IMR-90 (cell line): ENCODE measurements at regions not wholly inside any gene's neighbourhood (a gene's known extent, or its start where the extent isn't known, plus 50 kb on each side); places are given as distances from the start of the nearest gene placed in this dataset.
A peak's percentile ranks its signal among the peaks of the same experiment; 100 is the strongest.
"Not testable (repeated sequence)": the region's sequence is repeated elsewhere in the genome, so short reads cannot be mapped to it uniquely, and the experiment has no call there.

Experiments
- ATAC-seq: fragments of 200-7000 bp; cut with Tn5 transposase; 2 replicates; pipeline ENCODE4 v1.9.1; 2020; ENCODE audit warnings: low read depth, mild to moderate bottlenecking, moderate library complexity
- BruUV-seq: library from RNA; stranded (reverse); fragments of 400-500 nt; replicated peaks from 2 replicates; lab custom pipeline; 2021; lab: Mats Ljungman, UMichigan
- CTCF ChIA-PET: fragments of 300-600 bp; formaldehyde crosslinking; extraction: SDS; loops from one replicate; lab custom pipeline; 2021; ENCODE audit warnings: antibody characterized with exemption; lab: Yijun Ruan, JAX
- POLR2A ChIA-PET: fragments of 300-600 bp; sonication (Branson Sonifier 250); formaldehyde crosslinking; loops from one replicate; lab custom pipeline; 2022; ENCODE audit warnings: antibody characterized with exemption; ENCODE audit not compliant: unreplicated experiment; lab: Charles Lee
- DNase-seq: peaks from one replicate; pipeline ENCODE4 v3.0.0; 2013
- H2AFZ ChIP-seq: replicated peaks from 2 replicates; pipeline ENCODE3; 2013; ENCODE audit warnings: low read length, mild to moderate bottlenecking; ENCODE audit not compliant: poor library complexity
- H2AK5ac ChIP-seq: 2 replicates; pipeline ENCODE4 v1.6.1; 2013; ENCODE audit warnings: low read depth, low read length, inconsistent platforms
- H2AK9ac ChIP-seq: replicated peaks from 2 replicates; pipeline ENCODE3; 2013; ENCODE audit warnings: mild to moderate bottlenecking, low read depth, low read length, moderate library complexity; ENCODE audit not compliant: poor library complexity
- H2BK120ac ChIP-seq: 2 replicates; pipeline ENCODE4 v1.6.1; 2013; ENCODE audit warnings: low read depth, low read length, inconsistent platforms
- H2BK15ac ChIP-seq: 3 replicates; pipeline ENCODE4 v1.6.1; 2013; ENCODE audit warnings: low read depth, low read length, inconsistent platforms
- H2BK20ac ChIP-seq: 2 replicates; pipeline ENCODE4 v1.6.1; 2013; ENCODE audit warnings: low read depth, mild to moderate bottlenecking, inconsistent platforms, low read length, moderate library complexity
- H2BK5ac ChIP-seq: 2 replicates; pipeline ENCODE4 v1.6.1; 2013; ENCODE audit warnings: mild to moderate bottlenecking, low read depth, low read length, inconsistent platforms; ENCODE audit not compliant: poor library complexity, severe bottlenecking
- H3K14ac ChIP-seq: replicated peaks from 2 replicates; pipeline ENCODE4 v1.6.1; 2013; ENCODE audit warnings: low read depth, low read length, inconsistent platforms
- H3K18ac ChIP-seq: 2 replicates; pipeline ENCODE4 v1.6.1; 2013; ENCODE audit warnings: low read depth, low read length, control low read depth
- H3K23ac ChIP-seq: 2 replicates; pipeline ENCODE4 v1.6.1; 2013; ENCODE audit warnings: low read depth, low read length, inconsistent platforms
- H3K27ac ChIP-seq: 2 replicates; pipeline ENCODE4 v1.5.1; 2013; ENCODE audit warnings: mild to moderate bottlenecking, control low read depth, low read length; ENCODE audit not compliant: insufficient read depth
- H3K27me3 ChIP-seq: 2 replicates; pipeline ENCODE4 v1.6.1; 2013; ENCODE audit warnings: low read length; ENCODE audit not compliant: control insufficient read depth, insufficient read depth
- H3K36me3 ChIP-seq: 2 replicates; pipeline ENCODE4 v1.6.1; 2013; ENCODE audit warnings: low read length, mixed read lengths; ENCODE audit not compliant: control insufficient read depth, insufficient read depth
- H3K4ac ChIP-seq: 2 replicates; pipeline ENCODE4 v1.6.1; 2013; ENCODE audit warnings: low read depth, low read length, inconsistent platforms
- H3K4me1 ChIP-seq: 2 replicates; pipeline ENCODE4 v1.6.1; 2013; ENCODE audit warnings: low read length, mixed read lengths; ENCODE audit not compliant: control insufficient read depth, insufficient read depth
- H3K4me2 ChIP-seq: 2 replicates; pipeline ENCODE4 v1.6.1; 2013; ENCODE audit warnings: low read depth, mild to moderate bottlenecking, control low read depth, low read length, moderate library complexity
- H3K4me3 ChIP-seq: 2 replicates; pipeline ENCODE4 v1.5.1; 2013; ENCODE audit warnings: low read depth, mild to moderate bottlenecking, control low read depth, low read length, moderate library complexity; ENCODE audit not compliant: insufficient read depth
- H3K56ac ChIP-seq: 2 replicates; pipeline ENCODE4 v1.6.1; 2013; ENCODE audit warnings: low read length, inconsistent platforms; ENCODE audit not compliant: insufficient read depth; ENCODE audit errors: extremely low read depth
- H3K79me1 ChIP-seq, 2 experiments: 2 replicates each; pipeline ENCODE4 v1.6.1; 2013; ENCODE audit warnings: low read length in 2 of 2, inconsistent platforms in 1 of 2, low read depth in 1 of 2
- H3K9ac ChIP-seq: 2 replicates; pipeline ENCODE4 v1.6.1; 2013; ENCODE audit warnings: low read depth, low read length, control low read depth
- H3K9me1 ChIP-seq: 2 replicates; pipeline ENCODE4 v1.6.1; 2013; ENCODE audit warnings: low read length, inconsistent platforms; ENCODE audit not compliant: insufficient read depth
- H3K9me3 ChIP-seq: 2 replicates; pipeline ENCODE4 v1.6.1; 2013; ENCODE audit warnings: low read length; ENCODE audit not compliant: control insufficient read depth, insufficient read depth
- H4K20me1 ChIP-seq: 2 replicates; pipeline ENCODE4 v1.6.1; 2013; ENCODE audit warnings: low read length, inconsistent platforms; ENCODE audit not compliant: insufficient read depth
- H4K5ac ChIP-seq: 2 replicates; pipeline ENCODE4 v1.6.1; 2013; ENCODE audit warnings: mild to moderate bottlenecking, low read depth, low read length, control low read depth
- H4K8ac ChIP-seq, 2 experiments: 2 replicates each; pipeline ENCODE4 v1.6.1; 2013; ENCODE audit warnings: low read depth in 2 of 2, low read length in 2 of 2, control low read depth in 1 of 2, inconsistent platforms in 1 of 2
- H4K91ac ChIP-seq: 2 replicates; pipeline ENCODE4 v1.6.1; 2013; ENCODE audit warnings: low read depth, low read length, inconsistent platforms; ENCODE audit not compliant: insufficient read depth
- BHLHE40 ChIP-seq: fragments of 150-350 bp; IDR thresholded peaks from 2 replicates; pipeline ENCODE4 v1.6.1; 2016; ENCODE audit warnings: mild to moderate bottlenecking, low read depth, low read length
- MAFK ChIP-seq: IDR thresholded peaks from 2 replicates; pipeline ENCODE4 v1.6.1; 2012; ENCODE audit warnings: low read depth, low read length, improper control_type of control experiment
- MAZ ChIP-seq: IDR thresholded peaks from 2 replicates; pipeline ENCODE4 v1.6.1; 2012; ENCODE audit warnings: low read depth, mild to moderate bottlenecking, low read length, improper control_type of control experiment, moderate library complexity, borderline replicate concordance
- WGBS, 2 experiments: methylation state at CpG; one replicate each; pipeline versions ENCODE4 v1.1.5 to v1.1.7; 2013; ENCODE audit warnings: missing lambda C conversion rate in 2 of 2; ENCODE audit not compliant: insufficient read length in 1 of 2; ENCODE audit errors: extremely low coverage in 2 of 2; 5-methylcytosine and 5-hydroxymethylcytosine counted together
- dilution Hi-C: fragments of 300-500 bp; cut with HindIII; formaldehyde crosslinking; loops from one replicate; pipeline ENCODE4 v1.14.3; 2018; ENCODE audit warnings: low sequenced_read_pairs; ENCODE audit not compliant: unreplicated experiment
- in situ Hi-C: fragments of 300-500 bp; cut with MboI; formaldehyde crosslinking; loops from 3 replicates; pipeline ENCODE4 v1.14.3; 2019; ENCODE audit warnings: low sequenced_read_pairs, inconsistent platforms, mixed read lengths
- intact Hi-C: fragments of 100-400 bp; cut with micrococcal nuclease; formaldehyde crosslinking; loops from 2 replicates; pipeline ENCODE4 v1.10.0; 2022
- TF ChIP-seq, protein P1 (sequence below): fragments of 150-350 bp; IDR thresholded peaks from 2 replicates; pipeline ENCODE4 v1.6.1; 2016; ENCODE audit warnings: low read depth, mild to moderate bottlenecking, low read length, moderate library complexity, borderline replicate concordance

DNA sequence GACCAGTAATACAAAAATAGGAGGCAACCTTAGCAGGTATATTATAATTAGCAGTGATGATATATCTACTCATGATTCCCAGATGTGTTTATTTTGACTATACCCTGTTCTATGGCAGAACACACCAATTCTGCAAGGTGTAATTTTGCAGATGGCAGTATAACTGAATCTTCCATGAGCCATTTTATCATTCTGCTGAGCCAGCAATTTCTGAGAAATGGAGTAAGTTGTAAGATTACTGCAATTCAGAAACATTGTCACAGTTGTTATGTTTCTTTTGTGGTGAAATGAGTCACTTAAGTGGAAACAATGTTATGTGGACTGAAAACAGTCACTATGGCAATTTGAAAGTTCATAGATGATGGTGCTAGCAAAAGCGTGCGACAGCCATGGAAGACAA, 63.7 kb upstream of the RIMS1 start:
- CTCF ChIA-PET: no interaction called here
- dilution Hi-C loops: no loop called here

DNA sequence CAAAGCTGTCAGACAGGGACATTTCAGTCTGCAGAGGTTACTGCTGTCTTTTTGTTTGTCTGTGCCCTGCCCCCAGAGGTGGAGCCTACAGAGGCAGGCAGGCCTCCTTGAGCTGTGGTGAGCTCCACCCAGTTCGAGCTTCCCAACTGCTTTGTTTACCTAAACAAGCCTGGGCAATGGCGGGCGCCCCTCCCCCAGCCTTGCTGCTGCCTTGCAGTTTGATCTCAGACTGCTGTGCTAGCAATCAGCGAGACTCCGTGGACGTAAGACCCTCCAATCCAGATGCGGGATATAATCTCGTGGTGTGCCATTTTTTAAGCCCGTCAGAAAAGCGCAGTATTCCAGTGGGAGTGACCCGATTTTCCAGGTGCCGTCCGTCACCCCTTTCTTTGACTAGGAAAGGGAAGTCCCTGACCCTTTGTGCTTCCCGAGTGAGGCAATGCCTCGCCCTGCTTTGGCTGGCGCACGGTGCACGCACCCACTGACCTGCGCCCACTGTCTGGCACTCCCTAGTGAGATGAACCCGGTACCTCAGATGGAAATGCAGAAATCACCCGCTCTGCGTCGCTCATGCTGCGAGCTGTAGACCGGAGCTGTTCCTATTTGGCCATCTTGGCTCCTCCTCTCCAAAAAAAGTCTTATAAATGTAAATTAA, 54.1 kb upstream of the RIMS1 start:
- H3K4me2 ChIP-seq, H4K91ac ChIP-seq, H3K36me3 ChIP-seq, H4K20me1 ChIP-seq, H3K79me1 ChIP-seq, in situ Hi-C loops, H2BK120ac ChIP-seq, dilution Hi-C loops, H2AK5ac ChIP-seq, H2AFZ ChIP-seq, H4K8ac ChIP-seq, H3K18ac ChIP-seq, H3K56ac ChIP-seq, H3K14ac ChIP-seq, H3K9me1 ChIP-seq, H2AK9ac ChIP-seq, H3K27me3 ChIP-seq, BruUV-seq, H4K5ac ChIP-seq, ATAC-seq, H3K9ac ChIP-seq, H3K23ac ChIP-seq, H3K4ac ChIP-seq, H2BK20ac ChIP-seq, H2BK5ac ChIP-seq, DNase-seq, CTCF ChIA-PET, H3K9me3 ChIP-seq, H3K4me1 ChIP-seq, H2BK15ac ChIP-seq, H3K27ac ChIP-seq, intact Hi-C loops, H3K4me3 ChIP-seq, POLR2A ChIA-PET: not testable (repeated sequence)
- 88% methylated on average over 4 of the region's 25 CpGs; no CpG with 5 or more reads in 1 of the 2 experiments for WGBS, 2 experiments

More for the DNA sequence above, 63.7 kb upstream of the RIMS1 start:
- intact Hi-C loops (no loop called here), in situ Hi-C loops (no loop called here)
- no peaks in the 10 kb centered on the region for H3K9me1 ChIP-seq
- BruUV-seq: no TSS peak
- POLR2A ChIA-PET: no interaction called here
- no peak overlapping the region for H3K27ac ChIP-seq
- H3K79me1 ChIP-seq: no peaks in the 10 kb centered on the region
- no peak overlapping the region for H2BK5ac ChIP-seq
- H2AK5ac ChIP-seq: no peak overlapping the region
- WGBS, 2 experiments: no CpG with 5 or more reads among the region's 2 CpGs
- H2BK120ac ChIP-seq: no peak overlapping the region
- no peak overlapping the region for H3K4me2 ChIP-seq
- no peak overlapping the region for H3K18ac ChIP-seq
- ATAC-seq: no peak
- no peak overlapping the region for H4K91ac ChIP-seq
- no peak overlapping the region for H2BK15ac ChIP-seq
- H3K56ac ChIP-seq: no peak overlapping the region
- no peak overlapping the region for H4K8ac ChIP-seq
- H2AK9ac ChIP-seq: no peak overlapping the region
- H3K27me3 ChIP-seq: no peaks in the 10 kb centered on the region
- H4K5ac ChIP-seq: no peak overlapping the region
- no peak for DNase-seq
- no peaks in the 10 kb centered on the region for H3K4me1 ChIP-seq
- H3K9ac ChIP-seq: no peak overlapping the region
- no peak overlapping the region for H3K4ac ChIP-seq
- no peaks in the 10 kb centered on the region for H3K36me3 ChIP-seq
- H2AFZ ChIP-seq: no peak overlapping the region
- no peak overlapping the region for H3K23ac ChIP-seq
- H4K20me1 ChIP-seq: no peaks in the 10 kb centered on the region
- H2BK20ac ChIP-seq: no peak overlapping the region
- TF ChIP-seq MAFK: peak; percentile 99
- no peak for TF ChIP-seq MAZ
- TF ChIP-seq, protein P1, sequence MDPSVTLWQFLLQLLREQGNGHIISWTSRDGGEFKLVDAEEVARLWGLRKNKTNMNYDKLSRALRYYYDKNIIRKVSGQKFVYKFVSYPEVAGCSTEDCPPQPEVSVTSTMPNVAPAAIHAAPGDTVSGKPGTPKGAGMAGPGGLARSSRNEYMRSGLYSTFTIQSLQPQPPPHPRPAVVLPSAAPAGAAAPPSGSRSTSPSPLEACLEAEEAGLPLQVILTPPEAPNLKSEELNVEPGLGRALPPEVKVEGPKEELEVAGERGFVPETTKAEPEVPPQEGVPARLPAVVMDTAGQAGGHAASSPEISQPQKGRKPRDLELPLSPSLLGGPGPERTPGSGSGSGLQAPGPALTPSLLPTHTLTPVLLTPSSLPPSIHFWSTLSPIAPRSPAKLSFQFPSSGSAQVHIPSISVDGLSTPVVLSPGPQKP: no peak
- no peak for TF ChIP-seq BHLHE40
- H3K14ac ChIP-seq: no peak overlapping the region
- H3K9me3 ChIP-seq: no peaks in the 10 kb centered on the region
- no peak overlapping the region for H3K4me3 ChIP-seq
